Epithelial cell of esophagus (primary cell): ENCODE measurements at regions not wholly inside any gene's neighbourhood (a gene's known extent, or its start where the extent isn't known, plus 50 kb on each side); places are given as distances from the start of the nearest gene placed in this dataset.

Experiments
- DNase-seq: peaks from one replicate; pipeline ENCODE4 v3.0.0; 2010; ENCODE audit warnings: low read depth
- H3K4me3 ChIP-seq: 2 replicates; pipeline ENCODE4 v1.5.1; 2011; ENCODE audit warnings: mild to moderate bottlenecking, low read length, control low read depth
- CTCF ChIP-seq: IDR thresholded peaks from 2 replicates; pipeline ENCODE4 v1.5.1; 2011; ENCODE audit warnings: low read depth, mild to moderate bottlenecking, low read length, control low read depth, inconsistent platforms; ENCODE audit not compliant: insufficient read depth; ENCODE audit errors: missing control alignments

- no peak overlapping the region for H3K4me3 ChIP-seq
- no peak for TF ChIP-seq CTCF
- peak; percentile 65 for DNase-seq
Measured at GRCh38 chr3:26438325-26438940, 184.1 kb upstream of the LRRC3B start.

- no peak for TF ChIP-seq CTCF
- peak; percentile 53 for DNase-seq
- H3K4me3 ChIP-seq = no peak overlapping the region
Measured at GRCh38 chr3:26438981-26439884, 183.3 kb upstream of the LRRC3B start.

GRCh38 chr3:26449996-26450395, 172.6 kb upstream of the LRRC3B start:
- no peak for TF ChIP-seq CTCF
- no peak for DNase-seq
- no peak overlapping the region for H3K4me3 ChIP-seq

- DNase-seq = no peak
- no peak for TF ChIP-seq CTCF
- no peak overlapping the region for H3K4me3 ChIP-seq
Measured at GRCh38 chr3:26452363-26452762, 170.2 kb upstream of the LRRC3B start.

- no peak for TF ChIP-seq CTCF
- no peak for DNase-seq
- no peak overlapping the region for H3K4me3 ChIP-seq
Measured at GRCh38 chr3:26460985-26461384, 161.6 kb upstream of the LRRC3B start.

- no peak for TF ChIP-seq CTCF
- H3K4me3 ChIP-seq = no peak overlapping the region
- DNase-seq = no peak
Measured at GRCh38 chr3:26472345-26472744, 150.2 kb upstream of the LRRC3B start.
